MM.1S (cell line): ENCODE measurements at regions not wholly inside any gene's neighbourhood (a gene's known extent, or its start where the extent isn't known, plus 50 kb on each side); places are given as distances from the start of the nearest gene placed in this dataset.

Experiments
- DNase-seq: peaks from one replicate; pipeline ENCODE4 v3.0.0-alpha.2; 2015
- H2AFZ ChIP-seq: fragments of 300-600 bp; sonication (generic); 2 replicates; pipeline ENCODE4 v1.6.0; 2016; ENCODE audit warnings: antibody characterized with exemption, low read length
- H3F3A ChIP-seq: fragments of 300-600 bp; sonication (generic); 2 replicates; pipeline ENCODE4 v1.6.1; 2016; ENCODE audit warnings: mild to moderate bottlenecking, antibody characterized with exemption, low read length, moderate library complexity, mixed read lengths; ENCODE audit not compliant: insufficient read depth
- H3K27ac ChIP-seq: fragments of 300-600 bp; sonication (generic); 2 replicates; pipeline ENCODE4 v1.5.1; 2016; ENCODE audit warnings: mild to moderate bottlenecking, low read length
- H3K27me3 ChIP-seq: fragments of 300-600 bp; sonication (generic); replicated peaks from 2 replicates; pipeline ENCODE4 v1.6.0; 2016; ENCODE audit warnings: low read length; ENCODE audit not compliant: insufficient read depth
- H3K36me3 ChIP-seq: fragments of 300-600 bp; sonication (generic); replicated peaks from 2 replicates; pipeline ENCODE4 v1.6.1; 2016; ENCODE audit warnings: mild to moderate bottlenecking, low read length, mixed read lengths; ENCODE audit not compliant: insufficient read depth
- H3K4me1 ChIP-seq: fragments of 300-600 bp; sonication (generic); 2 replicates; pipeline ENCODE4 v1.6.1; 2016; ENCODE audit warnings: low read length, mixed read lengths
- H3K4me2 ChIP-seq: fragments of 300-600 bp; sonication (generic); 2 replicates; pipeline ENCODE4 v1.6.0; 2016; ENCODE audit warnings: low read depth, low read length
- H3K4me3 ChIP-seq: fragments of 300-600 bp; sonication (generic); 2 replicates; pipeline ENCODE4 v1.5.1; 2016; ENCODE audit warnings: low read length, mixed read lengths
- H3K79me2 ChIP-seq: fragments of 300-600 bp; sonication (generic); 2 replicates; pipeline ENCODE4 v1.6.1; 2016; ENCODE audit warnings: mixed run types, low read length, mixed read lengths
- H3K9ac ChIP-seq: fragments of 300-600 bp; sonication (generic); 2 replicates; pipeline ENCODE4 v1.6.1; 2016; ENCODE audit warnings: low read length, mixed read lengths
- H3K9me2 ChIP-seq: fragments of 300-600 bp; sonication (generic); replicated peaks from 2 replicates; pipeline ENCODE4 v1.6.1; 2016; ENCODE audit warnings: mild to moderate bottlenecking, low read length, mixed read lengths; ENCODE audit not compliant: insufficient read depth
- H3K9me3 ChIP-seq: fragments of 300-600 bp; sonication (generic); replicated peaks from 2 replicates; pipeline ENCODE4 v1.6.1; 2016; ENCODE audit warnings: mild to moderate bottlenecking, low read length, mixed read lengths; ENCODE audit not compliant: insufficient read depth
- H4K20me1 ChIP-seq: fragments of 300-600 bp; sonication (generic); 2 replicates; pipeline ENCODE4 v1.6.1; 2016; ENCODE audit warnings: mild to moderate bottlenecking, low read length, moderate library complexity, mixed read lengths; ENCODE audit not compliant: insufficient read depth
- EZH2 ChIP-seq: fragments of 300-600 bp; sonication (generic); optimal IDR thresholded peaks from 2 replicates; pipeline ENCODE3; 2017; ENCODE audit warnings: low read depth, mild to moderate bottlenecking, antibody characterized with exemption, low read length, mixed read lengths
- EZH2phosphoT487 ChIP-seq: fragments of 300-600 bp; sonication (generic); IDR thresholded peaks from 2 replicates; pipeline ENCODE4 v1.6.1; 2018; ENCODE audit warnings: antibody characterized with exemption, low read length
- TF ChIP-seq, protein P1 (sequence below): fragments of 300-600 bp; sonication (generic); IDR thresholded peaks from 2 replicates; pipeline ENCODE4 v1.5.1; 2016; ENCODE audit warnings: antibody characterized with exemption, low read length, mixed read lengths

DNA sequence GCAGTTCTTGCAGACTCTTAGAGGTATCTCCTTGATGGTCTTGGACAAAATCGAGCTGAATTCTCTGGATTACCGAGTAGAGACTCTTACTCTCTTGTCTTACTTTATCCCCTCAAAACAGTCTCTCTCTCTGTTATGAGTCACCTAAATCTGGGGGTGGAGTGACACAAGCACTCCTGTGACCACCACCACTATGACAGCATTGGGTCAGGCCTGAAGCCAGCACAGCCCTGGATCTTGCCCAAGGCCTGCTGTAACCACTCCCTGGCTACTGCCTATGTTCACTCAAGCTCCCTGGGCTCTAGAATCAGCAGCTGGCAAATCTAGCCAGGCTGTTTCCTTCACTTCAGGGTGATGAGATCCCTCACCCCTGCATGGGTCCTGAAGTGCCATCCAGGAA, 662.5 kb downstream of the LUZP2 start:
- no peaks in the 10 kb centered on the region for H4K20me1 ChIP-seq
- DNase-seq = no peak
- no peak overlapping the region for H2AFZ ChIP-seq
- no peak overlapping the region for H3K4me2 ChIP-seq
- no peaks in the 10 kb centered on the region for H3K27me3 ChIP-seq
- no peaks in the 10 kb centered on the region for H3F3A ChIP-seq
- H3K4me3 ChIP-seq = no peak overlapping the region
- TF ChIP-seq, protein P1, sequence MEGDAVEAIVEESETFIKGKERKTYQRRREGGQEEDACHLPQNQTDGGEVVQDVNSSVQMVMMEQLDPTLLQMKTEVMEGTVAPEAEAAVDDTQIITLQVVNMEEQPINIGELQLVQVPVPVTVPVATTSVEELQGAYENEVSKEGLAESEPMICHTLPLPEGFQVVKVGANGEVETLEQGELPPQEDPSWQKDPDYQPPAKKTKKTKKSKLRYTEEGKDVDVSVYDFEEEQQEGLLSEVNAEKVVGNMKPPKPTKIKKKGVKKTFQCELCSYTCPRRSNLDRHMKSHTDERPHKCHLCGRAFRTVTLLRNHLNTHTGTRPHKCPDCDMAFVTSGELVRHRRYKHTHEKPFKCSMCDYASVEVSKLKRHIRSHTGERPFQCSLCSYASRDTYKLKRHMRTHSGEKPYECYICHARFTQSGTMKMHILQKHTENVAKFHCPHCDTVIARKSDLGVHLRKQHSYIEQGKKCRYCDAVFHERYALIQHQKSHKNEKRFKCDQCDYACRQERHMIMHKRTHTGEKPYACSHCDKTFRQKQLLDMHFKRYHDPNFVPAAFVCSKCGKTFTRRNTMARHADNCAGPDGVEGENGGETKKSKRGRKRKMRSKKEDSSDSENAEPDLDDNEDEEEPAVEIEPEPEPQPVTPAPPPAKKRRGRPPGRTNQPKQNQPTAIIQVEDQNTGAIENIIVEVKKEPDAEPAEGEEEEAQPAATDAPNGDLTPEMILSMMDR = no peak
- no peak overlapping the region for H3K27ac ChIP-seq
- no peaks in the 10 kb centered on the region for H3K36me3 ChIP-seq
- 0 out of 2 replicates have a peak, but pooled peaks cover 1% of the 10 kb centered on the region for H3K4me1 ChIP-seq
- H3K9me2 ChIP-seq = no peaks in the 10 kb centered on the region
- H3K9ac ChIP-seq = no peak overlapping the region
- no peaks in the 10 kb centered on the region for H3K79me2 ChIP-seq
- H3K9me3 ChIP-seq = no peaks in the 10 kb centered on the region

DNA sequence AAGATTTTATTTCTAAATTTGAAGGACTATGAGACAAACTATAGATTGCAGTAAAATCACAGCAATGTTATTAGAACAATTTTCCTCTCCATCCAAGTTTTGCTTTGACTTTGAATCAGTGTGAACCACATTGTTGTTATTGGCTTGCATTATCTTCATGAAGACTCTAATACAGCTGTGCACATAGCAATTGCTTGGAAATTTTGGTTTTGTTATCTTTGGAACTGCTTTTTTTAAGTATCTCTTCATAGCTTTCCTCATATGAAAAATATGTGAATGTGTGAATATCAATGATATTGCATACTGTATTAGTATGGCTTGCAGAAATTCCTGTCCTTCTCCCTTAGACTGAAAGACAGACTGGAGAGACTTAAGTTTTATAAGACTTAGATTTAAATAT, 666.6 kb downstream of the LUZP2 start:
- Histone ChIP-seq H3K9me2 (no peaks in the 10 kb centered on the region), H3K79me2 (no peaks in the 10 kb centered on the region), H3K4me1 (peaks cover 16% of the 10 kb centered on the region), H3K9me3 (no peaks in the 10 kb centered on the region; the same call in 1 of the 2 replicates), H2AFZ (no peak overlapping the region), H3K27me3 (no peaks in the 10 kb centered on the region), H3K27ac (no peak overlapping the region), H3F3A (peaks cover 7% of the 10 kb centered on the region; the same call in 1 of the 2 replicates), H3K36me3 (no peaks in the 10 kb centered on the region), H4K20me1 (no peaks in the 10 kb centered on the region), H3K4me3 (no peak overlapping the region), H3K4me2 (no peak overlapping the region), H3K9ac (no peak overlapping the region)
- DNase-seq = no peak
- TF ChIP-seq, protein P1 = no peak
- TF ChIP-seq EZH2 (no peak), EZH2phosphoT487 (no peak)

DNA sequence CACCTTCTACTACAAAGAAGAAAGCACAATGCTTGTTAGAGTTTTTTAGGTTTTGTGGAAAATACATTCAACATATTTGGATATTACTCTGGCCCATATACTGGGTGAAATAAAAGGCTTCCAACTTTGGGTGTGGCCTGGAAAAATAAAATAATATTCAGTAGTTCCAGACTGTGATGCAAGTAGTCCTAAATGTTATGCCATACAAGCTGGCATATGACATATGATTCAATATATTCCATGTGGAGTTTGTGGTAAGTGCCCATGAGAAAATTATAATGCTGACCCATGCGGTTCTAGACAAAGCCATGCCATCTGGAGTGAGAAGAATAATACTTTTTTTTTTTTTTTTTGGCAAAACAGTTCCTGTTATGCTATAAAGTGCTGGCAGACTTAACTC, 683.3 kb downstream of the LUZP2 start:
- no peaks in the 10 kb centered on the region for H3K4me1 ChIP-seq
- no peaks in the 10 kb centered on the region for H3K27me3 ChIP-seq
- no peaks in the 10 kb centered on the region for H3K79me2 ChIP-seq
- H2AFZ ChIP-seq = no peak overlapping the region
- no peaks in the 10 kb centered on the region for H3F3A ChIP-seq
- TF ChIP-seq EZH2 (no peak), EZH2phosphoT487 (no peak)
- TF ChIP-seq, protein P1 = no peak
- H3K36me3 ChIP-seq = no peaks in the 10 kb centered on the region
- no peak overlapping the region for H3K9ac ChIP-seq
- no peak overlapping the region for H3K4me3 ChIP-seq
- no peak for DNase-seq
- H3K27ac ChIP-seq = no peak overlapping the region
- H4K20me1 ChIP-seq = no peaks in the 10 kb centered on the region
- no peak overlapping the region for H3K4me2 ChIP-seq
- no peaks in the 10 kb centered on the region for H3K9me3 ChIP-seq
- no peaks in the 10 kb centered on the region for H3K9me2 ChIP-seq
